ENCODE measurements at regions not wholly inside any gene's neighbourhood (a gene's known extent, or its start where the extent isn't known, plus 50 kb on each side); places are given as distances from the start of the nearest gene placed in this dataset.

GRCh38 chr18:47724186-47724975 is 206.1 kb downstream of the SMAD2 start:
- Histone ChIP-seq H3K36me3 (no peaks in the 10 kb centered on the region), H3K27ac (no peak overlapping the region), H3K4me1 (no peaks in the 10 kb centered on the region), H3K9me3 (no peaks in the 10 kb centered on the region), H3K4me3 (no peak overlapping the region), H3K27me3 (no peaks in the 10 kb centered on the region)
- intact Hi-C loops (cut with DNase I) = no loop called here
- no peak for DNase-seq (ENCODE audit: extremely low spot score in 2 of 2)
- TF ChIP-seq POLR2AphosphoS5 (IDR thresholded peaks at IDR 0.05; ENCODE audit: insufficient read depth in 1 of 2, low read depth in 1 of 2) (no peak), CTCF (IDR thresholded peaks at IDR 0.05) (no peak), POLR2A (IDR thresholded peaks at IDR 0.05) (no peak)

GRCh38 chr18:47721876-47722275 is 208.6 kb downstream of the SMAD2 start:
- no peaks in the 10 kb centered on the region for H3K27me3 ChIP-seq
- no peak overlapping the region for H3K27ac ChIP-seq
- H3K36me3 ChIP-seq = no peaks in the 10 kb centered on the region
- intact Hi-C loops (cut with DNase I) = no loop called here
- TF ChIP-seq POLR2A (IDR thresholded peaks at IDR 0.05) = no peak
- TF ChIP-seq POLR2AphosphoS5 (IDR thresholded peaks at IDR 0.05; ENCODE audit: insufficient read depth in 1 of 2, low read depth in 1 of 2) = no peak
- no peak for TF ChIP-seq CTCF (IDR thresholded peaks at IDR 0.05)
- DNase-seq (ENCODE audit: extremely low spot score in 2 of 2) = no peak
- no peak overlapping the region for H3K4me3 ChIP-seq
- no peaks in the 10 kb centered on the region for H3K4me1 ChIP-seq
- H3K9me3 ChIP-seq = no peaks in the 10 kb centered on the region

GRCh38 chr18:47720741-47721140 is 209.7 kb downstream of the SMAD2 start:
- H3K27ac ChIP-seq = no peak overlapping the region
- TF ChIP-seq POLR2A (IDR thresholded peaks at IDR 0.05) (no peak), POLR2AphosphoS5 (IDR thresholded peaks at IDR 0.05; ENCODE audit: insufficient read depth in 1 of 2, low read depth in 1 of 2) (no peak), CTCF (IDR thresholded peaks at IDR 0.05) (no peak)
- H3K36me3 ChIP-seq = no peaks in the 10 kb centered on the region
- no peaks in the 10 kb centered on the region for H3K27me3 ChIP-seq
- intact Hi-C loops (cut with DNase I) = no loop called here
- H3K4me3 ChIP-seq = no peak overlapping the region
- H3K4me1 ChIP-seq = no peaks in the 10 kb centered on the region
- no peak for DNase-seq (ENCODE audit: extremely low spot score in 2 of 2)
- H3K9me3 ChIP-seq = no peaks in the 10 kb centered on the region

GRCh38 chr18:47719096-47719780 is 211.2 kb downstream of the SMAD2 start:
- Histone ChIP-seq H3K36me3 (no peaks in the 10 kb centered on the region), H3K27ac (no peak overlapping the region), H3K9me3 (no peaks in the 10 kb centered on the region), H3K4me3 (no peak overlapping the region), H3K4me1 (no peaks in the 10 kb centered on the region), H3K27me3 (no peaks in the 10 kb centered on the region)
- intact Hi-C loops (cut with DNase I) = no loop called here
- TF ChIP-seq POLR2A (IDR thresholded peaks at IDR 0.05) = no peak
- TF ChIP-seq POLR2AphosphoS5 (IDR thresholded peaks at IDR 0.05; ENCODE audit: insufficient read depth in 1 of 2, low read depth in 1 of 2) = no peak
- TF ChIP-seq CTCF (IDR thresholded peaks at IDR 0.05) = no peak
- no peak for DNase-seq (ENCODE audit: extremely low spot score in 2 of 2)

GRCh38 chr18:47718646-47719045 is 211.8 kb downstream of the SMAD2 start:
- Histone ChIP-seq H3K4me1 (no peaks in the 10 kb centered on the region), H3K4me3 (no peak overlapping the region), H3K27ac (no peak overlapping the region), H3K9me3 (no peaks in the 10 kb centered on the region), H3K27me3 (no peaks in the 10 kb centered on the region), H3K36me3 (no peaks in the 10 kb centered on the region)
- DNase-seq (ENCODE audit: extremely low spot score in 2 of 2) = no peak
- TF ChIP-seq CTCF (IDR thresholded peaks at IDR 0.05) = no peak
- no peak for TF ChIP-seq POLR2A (IDR thresholded peaks at IDR 0.05)
- TF ChIP-seq POLR2AphosphoS5 (IDR thresholded peaks at IDR 0.05; ENCODE audit: insufficient read depth in 1 of 2, low read depth in 1 of 2) = no peak
- intact Hi-C loops (cut with DNase I) = no loop called here

Data from vagina (tissue), 2 donors.